K562 (cell line): ENCODE measurements at regions not wholly inside any gene's neighbourhood (a gene's known extent, or its start where the extent isn't known, plus 50 kb on each side); places are given as distances from the start of the nearest gene placed in this dataset.

ENCODE experiments used
- ATAC-seq: fragments of 200-7000 bp; cut with Tn5 transposase; 3 replicates; pipeline ENCODE4 v1.9.1; 2020; ENCODE audit warnings: moderate library complexity
- BruUV-seq: library from RNA; stranded (reverse); fragments of 400-500 nt; replicated peaks from 2 replicates; lab custom pipeline; 2021; lab: Mats Ljungman, UMichigan
- CTCF ChIA-PET: fragments of 300-600 bp; formaldehyde crosslinking; extraction: SDS; loops from one replicate; lab custom pipeline; 2021; ENCODE audit warnings: low intra/inter-chr PET ratio; lab: Yijun Ruan, JAX
- POLR2A ChIA-PET: fragments of 300-600, 350-650 bp; sonication (Branson Sonifier 250); formaldehyde crosslinking; extraction: SDS; loops from one replicate; lab custom pipeline; 2021; ENCODE audit warnings: antibody characterized with exemption, inconsistent platforms; lab: Yijun Ruan, JAX
- DNase-seq, 4 experiments: peaks; one replicate each; pipeline versions ENCODE4 v3.0.0 to v3.0.0-alpha.2; 2011 to 2018; ENCODE audit warnings: low spot score in 3 of 4, mixed read lengths in 3 of 4; ENCODE audit errors: extremely low read depth in 1 of 4
- FAIRE-seq: peaks from 2 replicates; lab custom pipeline; 2011; peaks lifted over from hg19 to GRCh38; lab: Jason Lieb, UNC
- H2AFZ ChIP-seq: 2 replicates; pipeline ENCODE4 v1.6.0; 2011; ENCODE audit warnings: low read depth, low read length, control low read depth, inconsistent platforms
- H3K27ac ChIP-seq: fragments of 200-600 bp; 3 replicates; pipeline ENCODE4 v1.8.0; 2011; ENCODE audit warnings: low read depth, mild to moderate bottlenecking, control low read depth, inconsistent platforms, low read length, moderate library complexity, mixed read lengths; ENCODE audit errors: extremely low read depth
- H3K27me3 ChIP-seq, 2 experiments: fragments of 300-600 bp in 1 of 2; 2 replicates in 1 of 2; 3 replicates in 1 of 2; pipeline versions ENCODE4 v1.6.0 to v1.8.0; 2011; ENCODE audit warnings: inconsistent platforms in 2 of 2, low read length in 2 of 2, mild to moderate bottlenecking in 1 of 2, mixed read lengths in 1 of 2, moderate library complexity in 1 of 2; ENCODE audit not compliant: control insufficient read depth in 2 of 2, insufficient read depth in 2 of 2
- H3K36me3 ChIP-seq: fragments of 300-600 bp; 3 replicates; pipeline ENCODE4 v1.8.0; 2011; ENCODE audit warnings: mild to moderate bottlenecking, low read length, inconsistent platforms; ENCODE audit not compliant: control insufficient read depth, insufficient read depth
- H3K4me1 ChIP-seq, 2 experiments: fragments of 200-600 bp in 1 of 2; replicated peaks in 1 of 2; 2 replicates in 1 of 2; 3 replicates in 1 of 2; pipeline versions ENCODE4 v1.5.1 to v1.8.0; 2011; ENCODE audit warnings: inconsistent platforms in 2 of 2, low read length in 2 of 2, mild to moderate bottlenecking in 1 of 2, mixed read lengths in 1 of 2, moderate library complexity in 1 of 2; ENCODE audit not compliant: control insufficient read depth in 2 of 2, insufficient read depth in 2 of 2
- H3K4me2 ChIP-seq: 2 replicates; pipeline ENCODE4 v1.6.1; 2011; ENCODE audit warnings: low read length, control low read depth, inconsistent platforms, mixed read lengths; ENCODE audit not compliant: insufficient read depth
- H3K4me3 ChIP-seq: fragments of 200-600 bp; sonication (generic), shearing (Covaris generic); 2 replicates; pipeline ENCODE4 v1.5.1; 2016; ENCODE audit warnings: control low read depth, inconsistent platforms
- H3K79me2 ChIP-seq: fragments of 200-600 bp; 3 replicates; pipeline ENCODE4 v1.8.0; 2011; ENCODE audit warnings: low read length, inconsistent platforms; ENCODE audit not compliant: control insufficient read depth, insufficient read depth
- H3K9ac ChIP-seq, 2 experiments: 2 replicates each; pipeline versions ENCODE4 v1.6.0 to v1.6.1; 2011; ENCODE audit warnings: low read depth in 2 of 2, low read length in 2 of 2, control low read depth in 1 of 2, inconsistent platforms in 1 of 2, mild to moderate bottlenecking in 1 of 2, mixed read lengths in 1 of 2; ENCODE audit not compliant: insufficient read depth in 1 of 2
- H3K9me1 ChIP-seq: one replicate; pipeline ENCODE4 v1.6.0; 2011; ENCODE audit warnings: inconsistent platforms, mild to moderate bottlenecking, low read length, moderate library complexity; ENCODE audit not compliant: control insufficient read depth, insufficient read depth
- H3K9me3 ChIP-seq: replicated peaks from 2 replicates; pipeline ENCODE4 v1.5.1; 2011; ENCODE audit warnings: low read depth, low read length, inconsistent platforms; ENCODE audit not compliant: control insufficient read depth, insufficient read depth
- H4K20me1 ChIP-seq: replicated peaks from 2 replicates; pipeline ENCODE4 v1.6.1; 2011; ENCODE audit warnings: low read length, inconsistent platforms, mixed read lengths; ENCODE audit not compliant: control insufficient read depth, insufficient read depth
- CREBBP ChIP-seq: IDR thresholded peaks from one replicate; pipeline ENCODE4 v1.6.1; 2012; ENCODE audit warnings: low read depth, mild to moderate bottlenecking, control low read depth, inconsistent platforms, low read length
- FOS ChIP-seq: IDR thresholded peaks from 3 replicates; pipeline ENCODE4 v1.6.1; 2011; ENCODE audit not compliant: insufficient read length; ENCODE audit errors: extremely low read depth
- MEIS2 ChIP-seq: fragments of 450-650 bp; IDR thresholded peaks from 2 replicates; pipeline ENCODE4 v1.6.1; 2014; ENCODE audit warnings: mild to moderate bottlenecking; ENCODE audit not compliant: partially characterized antibody
- SLC30A9 ChIP-seq: fragments of 250-450 bp; sonication (Bioruptor Pico); IDR thresholded peaks from 2 replicates; pipeline ENCODE4 v1.8.0; 2022; ENCODE audit warnings: mild to moderate bottlenecking, moderate library complexity
- SNRNP70 ChIP-seq: fragments of 200-400 bp; formaldehyde crosslinking; optimal IDR thresholded peaks from 2 replicates; pipeline ENCODE3; 2017; ENCODE audit warnings: low read depth, low read length
- TFAP4 ChIP-seq: sonication (generic); formaldehyde crosslinking; IDR thresholded peaks from 2 replicates; pipeline ENCODE4 v1.8.0; 2022; ENCODE audit warnings: missing genetic modification reagents, mild to moderate bottlenecking, moderate library complexity, borderline replicate concordance
- ZBTB12 ChIP-seq: fragments of 250-450 bp; sonication (Bioruptor Pico); IDR thresholded peaks from 2 replicates; pipeline ENCODE4 v1.4.0; 2020
- WGBS: fragments of 100-300 bp; shearing (Covaris generic); methylation state at CpG from one replicate; pipeline ENCODE4 v1.1.6; 2016; ENCODE audit warnings: low coverage, mixed read lengths; ENCODE audit not compliant: insufficient coverage; ENCODE audit errors: missing lambda C conversion rate; 5-methylcytosine and 5-hydroxymethylcytosine counted together
- in situ Hi-C: fragments of 300-500 bp; cut with MboI; formaldehyde crosslinking; loops from 4 replicates; pipeline ENCODE4 v1.15.0; 2018; ENCODE audit warnings: inconsistent platforms, mixed read lengths
- intact Hi-C: fragments of 100-400 bp; cut with micrococcal nuclease; formaldehyde crosslinking; loops from 2 replicates; pipeline ENCODE4 v1.14.2; 2022

- no peaks in the 10 kb centered on the region for H3K36me3 ChIP-seq
- in situ Hi-C loops (no loop called here), intact Hi-C loops (no loop called here)
- POLR2A ChIA-PET: no interaction called here
- CTCF ChIA-PET: no interaction called here
- H3K4me3 ChIP-seq: no peak overlapping the region
- WGBS: 0% methylated on average over 4 of the region's 5 CpGs
- DNase-seq (no peak), ATAC-seq (no peak), FAIRE-seq (no peak)
- H3K27ac ChIP-seq: no peak overlapping the region
- H3K79me2 ChIP-seq: no peaks in the 10 kb centered on the region
- no TSS peak for BruUV-seq
- no peaks in the 10 kb centered on the region for H3K9me1 ChIP-seq
- no peaks in the 10 kb centered on the region for H3K9me3 ChIP-seq
- H3K4me1 ChIP-seq: no peaks in the 10 kb centered on the region
- H3K27me3 ChIP-seq: peaks cover 23 to 40% of the 10 kb centered on the region in 2 experiments
- no peaks in the 10 kb centered on the region; the same call in 1 of the 2 replicates for H4K20me1 ChIP-seq
- no peak overlapping the region for H2AFZ ChIP-seq
- no peak for TF ChIP-seq CREBBP
- TF ChIP-seq SLC30A9 (CRISPR knock-in tag): no peak
- TF ChIP-seq SNRNP70: no peak
- no peak for TF ChIP-seq FOS
- TF ChIP-seq ZBTB12: no peak
- no peak for TF ChIP-seq TFAP4
- no peak for TF ChIP-seq MEIS2
- no peak overlapping the region for H3K4me2 ChIP-seq
- no peak overlapping the region for H3K9ac ChIP-seq
Observed at GRCh38 chr10:7481368-7481765, 70.5 kb upstream of the SFMBT2 start.
